Mucosa of descending colon (tissue), 3 donors: ENCODE measurements at regions not wholly inside any gene's neighbourhood (a gene's known extent, or its start where the extent isn't known, plus 50 kb on each side); places are given as distances from the start of the nearest gene placed in this dataset.

Experiments used
- ATAC-seq: fragments of 200-7000 bp; cut with Tn5 transposase; one replicate; pipeline ENCODE4 v1.9.1; 2020; ENCODE audit warnings: mild to moderate bottlenecking, moderate library complexity
- DNase-seq, 3 donors: peaks; one replicate each; pipeline ENCODE4 v3.0.0-alpha.2; 2020
- H3K36me3 ChIP-seq: fragments of 200-600 bp; one replicate; pipeline ENCODE4 v1.8.0; 2021; ENCODE audit warnings: low read depth, mild to moderate bottlenecking
- H3K4me1 ChIP-seq: fragments of 200-600 bp; one replicate; pipeline ENCODE4 v1.8.0; 2021; ENCODE audit warnings: low read depth, mild to moderate bottlenecking
- H3K4me3 ChIP-seq: fragments of 200-600 bp; one replicate; pipeline ENCODE4 v1.8.0; 2021; ENCODE audit warnings: mild to moderate bottlenecking
- H3K9me3 ChIP-seq: fragments of 200-600 bp; one replicate; pipeline ENCODE4 v1.8.0; 2021; ENCODE audit warnings: mild to moderate bottlenecking
- intact Hi-C, 2 donors: fragments of 100-400 bp; cut with DNase I in 1 of 2; cut with micrococcal nuclease in 1 of 2; formaldehyde crosslinking; loops; one replicate each; pipeline versions ENCODE4 v1.11.0 to v1.11.1; 2022; cut with DNase I, micrococcal nuclease
- TF ChIP-seq, protein P1 (sequence below): fragments of 200-600 bp; IDR thresholded peaks from one replicate; pipeline ENCODE4 v1.8.0; 2022; ENCODE audit warnings: antibody characterized with exemption, mild to moderate bottlenecking
- donor health status: DM: no; HTN: no; CAD: no; lungs with moderate emphysema.
- donor health status: DM: no; HTN: no; CAD: no.
- donor health status: DM: no; HTN: yes; CAD: no.

DNA sequence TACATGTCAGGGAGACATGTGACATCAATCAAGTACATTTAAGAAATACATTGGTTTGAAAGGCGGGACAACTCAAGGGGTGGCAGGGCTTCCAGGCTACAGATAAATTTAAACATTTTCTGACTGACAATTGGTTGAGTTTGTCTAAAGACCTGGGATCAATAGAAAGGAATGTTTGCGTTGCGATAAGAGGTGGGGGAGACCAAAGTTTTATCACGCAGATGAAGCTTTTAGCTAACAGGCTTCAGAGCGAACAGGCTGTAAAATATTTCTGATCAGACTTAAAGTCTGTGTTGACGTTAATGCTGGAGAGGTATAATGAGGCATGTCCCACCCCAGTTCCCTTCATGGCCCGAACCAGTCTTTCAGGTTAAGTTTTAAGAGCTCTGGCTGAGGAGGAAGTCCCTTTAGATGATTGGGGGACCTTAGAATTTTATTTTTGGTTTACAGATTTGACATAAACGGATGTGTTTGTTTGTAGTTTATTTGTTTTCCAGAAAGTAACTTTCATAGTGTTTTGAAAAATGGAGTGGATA is 346.7 kb upstream of the RASGEF1B start:
- no peak for DNase-seq
- Histone ChIP-seq H3K4me1 (no peaks in the 10 kb centered on the region), H3K36me3 (no peaks in the 10 kb centered on the region), H3K4me3 (no peak overlapping the region), H3K9me3 (no peaks in the 10 kb centered on the region)
- TF ChIP-seq, protein P1, sequence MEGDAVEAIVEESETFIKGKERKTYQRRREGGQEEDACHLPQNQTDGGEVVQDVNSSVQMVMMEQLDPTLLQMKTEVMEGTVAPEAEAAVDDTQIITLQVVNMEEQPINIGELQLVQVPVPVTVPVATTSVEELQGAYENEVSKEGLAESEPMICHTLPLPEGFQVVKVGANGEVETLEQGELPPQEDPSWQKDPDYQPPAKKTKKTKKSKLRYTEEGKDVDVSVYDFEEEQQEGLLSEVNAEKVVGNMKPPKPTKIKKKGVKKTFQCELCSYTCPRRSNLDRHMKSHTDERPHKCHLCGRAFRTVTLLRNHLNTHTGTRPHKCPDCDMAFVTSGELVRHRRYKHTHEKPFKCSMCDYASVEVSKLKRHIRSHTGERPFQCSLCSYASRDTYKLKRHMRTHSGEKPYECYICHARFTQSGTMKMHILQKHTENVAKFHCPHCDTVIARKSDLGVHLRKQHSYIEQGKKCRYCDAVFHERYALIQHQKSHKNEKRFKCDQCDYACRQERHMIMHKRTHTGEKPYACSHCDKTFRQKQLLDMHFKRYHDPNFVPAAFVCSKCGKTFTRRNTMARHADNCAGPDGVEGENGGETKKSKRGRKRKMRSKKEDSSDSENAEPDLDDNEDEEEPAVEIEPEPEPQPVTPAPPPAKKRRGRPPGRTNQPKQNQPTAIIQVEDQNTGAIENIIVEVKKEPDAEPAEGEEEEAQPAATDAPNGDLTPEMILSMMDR: no peak
- no peak for ATAC-seq
- intact Hi-C loops: no loop called here

DNA sequence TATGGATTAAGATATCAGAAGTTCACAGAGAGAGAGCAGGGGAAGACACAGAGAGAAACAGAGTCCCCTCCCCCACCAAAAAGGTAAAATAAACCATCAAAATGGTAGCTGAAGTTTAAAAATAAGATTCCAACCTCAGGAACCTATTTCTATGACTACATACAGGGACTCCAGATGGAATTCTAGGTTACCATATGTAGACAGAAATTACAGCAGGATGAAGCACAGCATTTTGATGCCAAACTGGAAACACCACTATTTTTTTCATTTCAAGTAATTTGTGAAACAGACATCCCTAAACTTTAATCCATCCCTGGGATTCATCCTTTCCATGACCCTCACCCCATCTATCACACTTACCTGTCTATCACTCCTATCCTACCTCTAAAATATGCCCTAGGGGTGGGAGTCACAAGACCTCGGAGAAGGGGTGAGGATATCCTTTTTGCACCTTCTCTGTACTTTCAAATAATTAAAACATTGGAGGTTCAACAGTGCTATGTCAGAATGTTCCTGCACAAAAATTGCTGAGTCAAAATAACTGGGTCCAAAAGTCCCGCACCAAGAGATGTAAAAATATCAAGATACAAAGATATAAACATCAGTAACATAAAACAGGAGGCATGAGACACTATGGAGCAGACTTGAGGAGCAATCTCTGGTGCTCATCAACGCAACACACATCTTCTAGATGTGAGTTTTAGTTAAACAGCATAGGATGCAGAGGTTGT is 344.5 kb upstream of the RASGEF1B start:
- H3K4me3 ChIP-seq: no peak overlapping the region
- no peak for ATAC-seq
- no peak for DNase-seq
- no peaks in the 10 kb centered on the region for H3K36me3 ChIP-seq
- no peaks in the 10 kb centered on the region for H3K9me3 ChIP-seq
- H3K4me1 ChIP-seq: no peaks in the 10 kb centered on the region
- TF ChIP-seq, protein P1: no peak
- intact Hi-C loops: no loop called here

DNA sequence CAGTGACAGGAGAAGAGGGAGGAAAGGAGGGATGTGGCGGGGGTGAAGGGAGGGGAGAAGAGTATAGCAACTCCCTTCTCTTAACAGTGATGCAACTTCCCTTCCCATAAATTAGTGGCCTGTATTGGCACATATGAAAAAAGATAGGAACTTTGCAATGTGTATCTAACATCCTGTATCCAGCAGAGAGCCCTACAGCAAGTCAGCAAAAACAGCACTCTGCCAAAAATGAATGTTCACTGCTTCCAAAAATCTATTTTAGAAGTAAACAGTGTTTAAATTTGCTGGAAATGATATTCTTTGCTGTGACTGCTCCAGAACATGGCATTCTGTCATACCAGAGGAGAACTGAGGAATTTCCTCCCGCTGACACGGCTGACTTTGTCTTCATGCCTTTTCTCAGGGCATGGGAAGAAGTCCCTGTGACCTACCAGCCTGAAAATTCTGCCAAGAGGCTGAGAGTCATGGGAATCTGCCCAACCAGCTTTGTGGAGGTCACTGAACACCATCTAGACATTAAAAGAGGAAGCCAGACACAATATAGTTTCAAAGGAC is 343.4 kb upstream of the RASGEF1B start:
- TF ChIP-seq, protein P1: no peak
- Histone ChIP-seq H3K9me3 (no peaks in the 10 kb centered on the region), H3K4me3 (no peak overlapping the region), H3K36me3 (no peaks in the 10 kb centered on the region), H3K4me1 (no peaks in the 10 kb centered on the region)
- no peak for DNase-seq
- intact Hi-C loops: no loop called here
- ATAC-seq: no peak

GRCh38 chr4:81811562-81812293 is 340.0 kb upstream of the RASGEF1B start:
- ATAC-seq (peak; percentile 75), DNase-seq (no peak)
- TF ChIP-seq, protein P1: no peak
- Histone ChIP-seq H3K36me3 (no peaks in the 10 kb centered on the region), H3K9me3 (no peaks in the 10 kb centered on the region), H3K4me3 (no peak overlapping the region), H3K4me1 (no peaks in the 10 kb centered on the region)
- intact Hi-C loops: no loop called here

- intact Hi-C loops: no loop called here
- TF ChIP-seq, protein P1: no peak
- no peaks in the 10 kb centered on the region for H3K9me3 ChIP-seq
- DNase-seq (no peak), ATAC-seq (no peak)
- H3K4me1 ChIP-seq: no peaks in the 10 kb centered on the region
- H3K4me3 ChIP-seq: no peak overlapping the region
- H3K36me3 ChIP-seq: no peaks in the 10 kb centered on the region
Measured at GRCh38 chr4:81808011-81808672, 336.4 kb upstream of the RASGEF1B start.
